ENCODE measurements at regions not wholly inside any gene's neighbourhood (a gene's known extent, or its start where the extent isn't known, plus 50 kb on each side); places are given as distances from the start of the nearest gene placed in this dataset.

GRCh38 chr10:55212051-55212450 is 411.0 kb upstream of the PCDH15 start:
- H3K9me2 ChIP-seq (ENCODE audit: insufficient read depth, low read length): no peaks in the 10 kb centered on the region
- H3K4me2 ChIP-seq (ENCODE audit: low read length): no peak overlapping the region
- H3K36me3 ChIP-seq (ENCODE audit: insufficient read depth, low read length): no peaks in the 10 kb centered on the region
- H3F3A ChIP-seq (ENCODE audit: insufficient read depth, low read length, poor library complexity, severe bottlenecking): no peaks in the 10 kb centered on the region
- H3K9ac ChIP-seq (ENCODE audit: low read length): no peak overlapping the region
- no peaks in the 10 kb centered on the region for H4K20me1 ChIP-seq (ENCODE audit: insufficient read depth)
- H3K27ac ChIP-seq (ENCODE audit: low read length): no peak overlapping the region
- H3K4me3 ChIP-seq (ENCODE audit: low read length): no peak overlapping the region
- TF ChIP-seq POLR2AphosphoS5 (IDR thresholded peaks at IDR 0.05) (no peak), MXI1 (conservative IDR thresholded peaks at IDR 0.05; ENCODE audit: poor library complexity, severe bottlenecking) (no peak), CTCF (IDR thresholded peaks at IDR 0.05; ENCODE audit: poor library complexity, severe bottlenecking) (no peak), EZH2 (IDR thresholded peaks at IDR 0.05; ENCODE audit: borderline replicate concordance, insufficient read depth, low read length, poor library complexity, severe bottlenecking) (no peak), TAF1 (IDR thresholded peaks at IDR 0.05; ENCODE audit: low read depth) (no peak)
- no peaks in the 10 kb centered on the region for H3K79me2 ChIP-seq (replicated peaks; ENCODE audit: insufficient read depth, low read length)
- H3K27me3 ChIP-seq (ENCODE audit: insufficient read depth, low read depth, low read length): no peaks in the 10 kb centered on the region
- no peaks in the 10 kb centered on the region for H3K9me3 ChIP-seq (ENCODE audit: low read length)
- no peak overlapping the region for H2AFZ ChIP-seq (ENCODE audit: low read depth, low read length)

DNA sequence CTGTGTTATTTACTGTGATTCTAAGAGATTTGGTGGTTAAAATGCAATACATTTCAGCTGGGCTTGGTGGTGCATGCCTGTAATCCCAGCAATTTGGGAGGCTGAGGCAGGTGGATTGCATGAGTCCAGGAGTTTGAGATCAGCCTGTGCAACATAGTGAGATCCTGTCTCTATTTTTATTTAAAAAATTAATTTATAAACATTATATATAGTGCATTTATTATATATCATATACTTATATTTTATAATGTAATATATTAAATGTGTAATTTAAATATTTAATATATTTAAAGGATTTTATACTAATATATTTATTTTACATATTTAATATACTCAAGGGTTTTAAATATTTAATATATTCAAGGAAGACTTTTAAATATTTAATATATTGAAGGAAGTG is 402.8 kb upstream of the PCDH15 start:
- Histone ChIP-seq H3K9ac (ENCODE audit: low read length) (no peak overlapping the region), H3K9me2 (ENCODE audit: insufficient read depth, low read length) (no peaks in the 10 kb centered on the region), H4K20me1 (ENCODE audit: insufficient read depth) (no peaks in the 10 kb centered on the region), H3K79me2 (replicated peaks; ENCODE audit: insufficient read depth, low read length) (no peaks in the 10 kb centered on the region), H3K9me3 (ENCODE audit: low read length) (no peaks in the 10 kb centered on the region), H3K27me3 (ENCODE audit: insufficient read depth, low read depth, low read length) (no peaks in the 10 kb centered on the region), H3K4me3 (ENCODE audit: low read length) (no peak overlapping the region), H3K27ac (ENCODE audit: low read length) (no peak overlapping the region), H3K4me2 (ENCODE audit: low read length) (no peak overlapping the region), H3K36me3 (ENCODE audit: insufficient read depth, low read length) (no peaks in the 10 kb centered on the region), H2AFZ (ENCODE audit: low read depth, low read length) (no peak overlapping the region), H3F3A (ENCODE audit: insufficient read depth, low read length, poor library complexity, severe bottlenecking) (no peaks in the 10 kb centered on the region)
- no peak for TF ChIP-seq TAF1 (IDR thresholded peaks at IDR 0.05; ENCODE audit: low read depth)
- no peak for TF ChIP-seq SMC3 (conservative IDR thresholded peaks at IDR 0.05; ENCODE audit: poor library complexity)
- TF ChIP-seq MXI1 (conservative IDR thresholded peaks at IDR 0.05; ENCODE audit: poor library complexity, severe bottlenecking): no peak
- no peak for TF ChIP-seq EZH2 (IDR thresholded peaks at IDR 0.05; ENCODE audit: borderline replicate concordance, insufficient read depth, low read length, poor library complexity, severe bottlenecking)
- no peak for TF ChIP-seq RAD21 (conservative IDR thresholded peaks at IDR 0.05)
- no peak for TF ChIP-seq EP300 (conservative IDR thresholded peaks at IDR 0.05; ENCODE audit: poor library complexity, severe bottlenecking)
- TF ChIP-seq CTCF (IDR thresholded peaks at IDR 0.05; ENCODE audit: poor library complexity, severe bottlenecking): no peak
- TF ChIP-seq POLR2AphosphoS5 (IDR thresholded peaks at IDR 0.05): no peak
- TF ChIP-seq, protein P1, sequence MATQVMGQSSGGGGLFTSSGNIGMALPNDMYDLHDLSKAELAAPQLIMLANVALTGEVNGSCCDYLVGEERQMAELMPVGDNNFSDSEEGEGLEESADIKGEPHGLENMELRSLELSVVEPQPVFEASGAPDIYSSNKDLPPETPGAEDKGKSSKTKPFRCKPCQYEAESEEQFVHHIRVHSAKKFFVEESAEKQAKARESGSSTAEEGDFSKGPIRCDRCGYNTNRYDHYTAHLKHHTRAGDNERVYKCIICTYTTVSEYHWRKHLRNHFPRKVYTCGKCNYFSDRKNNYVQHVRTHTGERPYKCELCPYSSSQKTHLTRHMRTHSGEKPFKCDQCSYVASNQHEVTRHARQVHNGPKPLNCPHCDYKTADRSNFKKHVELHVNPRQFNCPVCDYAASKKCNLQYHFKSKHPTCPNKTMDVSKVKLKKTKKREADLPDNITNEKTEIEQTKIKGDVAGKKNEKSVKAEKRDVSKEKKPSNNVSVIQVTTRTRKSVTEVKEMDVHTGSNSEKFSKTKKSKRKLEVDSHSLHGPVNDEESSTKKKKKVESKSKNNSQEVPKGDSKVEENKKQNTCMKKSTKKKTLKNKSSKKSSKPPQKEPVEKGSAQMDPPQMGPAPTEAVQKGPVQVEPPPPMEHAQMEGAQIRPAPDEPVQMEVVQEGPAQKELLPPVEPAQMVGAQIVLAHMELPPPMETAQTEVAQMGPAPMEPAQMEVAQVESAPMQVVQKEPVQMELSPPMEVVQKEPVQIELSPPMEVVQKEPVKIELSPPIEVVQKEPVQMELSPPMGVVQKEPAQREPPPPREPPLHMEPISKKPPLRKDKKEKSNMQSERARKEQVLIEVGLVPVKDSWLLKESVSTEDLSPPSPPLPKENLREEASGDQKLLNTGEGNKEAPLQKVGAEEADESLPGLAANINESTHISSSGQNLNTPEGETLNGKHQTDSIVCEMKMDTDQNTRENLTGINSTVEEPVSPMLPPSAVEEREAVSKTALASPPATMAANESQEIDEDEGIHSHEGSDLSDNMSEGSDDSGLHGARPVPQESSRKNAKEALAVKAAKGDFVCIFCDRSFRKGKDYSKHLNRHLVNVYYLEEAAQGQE (IDR thresholded peaks at IDR 0.05; ENCODE audit: borderline replicate concordance): no peak

Measured in neural cell (in vitro differentiated cells).